Esophagus squamous epithelium (tissue), 5 donors: ENCODE measurements at regions not wholly inside any gene's neighbourhood (a gene's known extent, or its start where the extent isn't known, plus 50 kb on each side); places are given as distances from the start of the nearest gene placed in this dataset.

ENCODE experiments used
- DNase-seq: peaks from one replicate; lab custom pipeline; 2025; lab: John Stamatoyannopoulos, UW
- H3K27ac ChIP-seq, 4 donors: fragments of 200-600 bp; sonication (generic); one replicate each; pipeline ENCODE4 v1.5.1; 2016 to 2019; ENCODE audit warnings: mild to moderate bottlenecking in 1 of 4
- H3K27me3 ChIP-seq, 4 donors: fragments of 200-600 bp; sonication (generic); 1 replicate in 3 of 4; 2 replicates in 1 of 4; pipeline versions ENCODE4 v1.5.1 to v1.6.0; 2017 to 2021; ENCODE audit warnings: antibody characterized with exemption in 1 of 4
- H3K36me3 ChIP-seq, 3 donors: fragments of 200-600 bp; sonication (generic); one replicate each; pipeline ENCODE4 v1.5.1; 2016 to 2019
- H3K4me1 ChIP-seq, 3 donors: fragments of 200-600 bp; sonication (generic); one replicate each; pipeline ENCODE4 v1.5.1; 2017 to 2019
- H3K4me3 ChIP-seq, 4 donors: fragments of 200-600 bp; sonication (generic); 1 replicate in 3 of 4; 2 replicates in 1 of 4; pipeline ENCODE4 v1.5.1; 2016 to 2019; ENCODE audit warnings: mild to moderate bottlenecking in 2 of 4, moderate library complexity in 1 of 4
- H3K9me3 ChIP-seq, 3 donors: fragments of 200-600 bp; sonication (generic); one replicate each; pipeline ENCODE4 v1.5.1; 2016 to 2019
- CTCF ChIP-seq, 6 experiments: fragments of 450-650 bp in 4 of 6; fragments of 200-600 bp in 2 of 6; sonication (generic) in 2 of 6; IDR thresholded peaks; one replicate each; pipeline ENCODE4 v1.5.1; 2016 to 2019; ENCODE audit warnings: antibody characterized with exemption in 6 of 6, mild to moderate bottlenecking in 4 of 6, moderate library complexity in 4 of 6
- POLR2A ChIP-seq, 4 donors: fragments of 450-650 bp; IDR thresholded peaks; one replicate each; pipeline ENCODE4 v1.6.1; 2017; ENCODE audit warnings: antibody characterized with exemption in 4 of 4, mild to moderate bottlenecking in 4 of 4, moderate library complexity in 3 of 4
- WGBS, 2 donors: methylation state at CpG; one replicate each; pipeline ENCODE4 v1.1.5; 2018; 5-methylcytosine and 5-hydroxymethylcytosine counted together
- intact Hi-C: fragments of 100-400 bp; cut with DNase I; formaldehyde crosslinking; loops from one replicate; pipeline ENCODE4 v1.15.0; 2022
- donor health status: DM: yes; HTN: yes; CAD: no.

GRCh38 chr10:112080231-112080630, 103.3 kb downstream of the GPAM start:
- TF ChIP-seq POLR2A (IDR thresholded peaks at IDR 0.05) (no peak), CTCF (IDR thresholded peaks at IDR 0.05) (no peak)
- intact Hi-C loops, result no loop called here
- Histone ChIP-seq H3K9me3 (no peaks in the 10 kb centered on the region), H3K36me3 (no peaks in the 10 kb centered on the region), H3K27ac (no peak overlapping the region), H3K4me1 (peaks cover 0 to 6% (median 0%) of the 10 kb centered on the region in 3 donors), H3K4me3 (no peak overlapping the region), H3K27me3 (no peaks in the 10 kb centered on the region)
- DNase-seq, result no peak
- 64 to 84% methylated on average over 2 of the region's 2 CpGs for WGBS, 2 donors

- Histone ChIP-seq H3K27me3 (no peaks in the 10 kb centered on the region), H3K9me3 (no peaks in the 10 kb centered on the region), H3K4me3 (no peak overlapping the region), H3K36me3 (no peaks in the 10 kb centered on the region), H3K4me1 (peaks cover 0 to 6% (median 0%) of the 10 kb centered on the region in 3 donors), H3K27ac (no peak overlapping the region)
- 57 to 83% methylated on average over 4 to 5 of the region's 5 CpGs for WGBS, 2 donors
- no peak for DNase-seq
- no peak for TF ChIP-seq POLR2A (IDR thresholded peaks at IDR 0.05)
- TF ChIP-seq CTCF (IDR thresholded peaks at IDR 0.05), result no peak
- intact Hi-C loops, result no loop called here
Measured at GRCh38 chr10:112082120-112082519, 101.4 kb downstream of the GPAM start.

- TF ChIP-seq POLR2A (IDR thresholded peaks at IDR 0.05), result no peak
- TF ChIP-seq CTCF (IDR thresholded peaks at IDR 0.05), result no peak
- peaks cover 0 to 6% (median 0%) of the 10 kb centered on the region in 3 donors for H3K4me1 ChIP-seq
- H3K27me3 ChIP-seq, result no peaks in the 10 kb centered on the region
- intact Hi-C loops, result no loop called here
- H3K9me3 ChIP-seq, result no peaks in the 10 kb centered on the region
- H3K27ac ChIP-seq, result no peak overlapping the region
- H3K36me3 ChIP-seq, result no peaks in the 10 kb centered on the region
- no peak overlapping the region for H3K4me3 ChIP-seq
- WGBS, 2 donors, result 76 to 88% methylated on average over 4 of the region's 4 CpGs
- no peak for DNase-seq
Measured at GRCh38 chr10:112083472-112083871, 100.1 kb downstream of the GPAM start.

GRCh38 chr10:112087953-112088456, 95.6 kb downstream of the GPAM start:
- H3K27ac ChIP-seq, result no peak overlapping the region
- WGBS, 2 donors, result 60 to 72% methylated on average over 4 to 8 of the region's 10 CpGs
- intact Hi-C loops, result no loop called here
- no peaks in the 10 kb centered on the region for H3K36me3 ChIP-seq
- no peaks in the 10 kb centered on the region for H3K27me3 ChIP-seq
- no peak overlapping the region for H3K4me3 ChIP-seq
- H3K4me1 ChIP-seq, result no peaks in the 10 kb centered on the region
- no peak for DNase-seq
- H3K9me3 ChIP-seq, result no peaks in the 10 kb centered on the region
- TF ChIP-seq CTCF (IDR thresholded peaks at IDR 0.05) (no peak), POLR2A (IDR thresholded peaks at IDR 0.05) (no peak)

GRCh38 chr10:112091703-112092102, 91.9 kb downstream of the GPAM start:
- intact Hi-C loops, result no loop called here
- H3K27me3 ChIP-seq, result no peaks in the 10 kb centered on the region
- H3K4me1 ChIP-seq, result no peaks in the 10 kb centered on the region
- no peak for DNase-seq
- no peak for TF ChIP-seq POLR2A (IDR thresholded peaks at IDR 0.05)
- TF ChIP-seq CTCF (IDR thresholded peaks at IDR 0.05), result no peak
- H3K36me3 ChIP-seq, result no peaks in the 10 kb centered on the region
- no peaks in the 10 kb centered on the region for H3K9me3 ChIP-seq
- WGBS, 2 donors, result 64 to 100% methylated on average over 1 of the region's 1 CpG
- H3K27ac ChIP-seq, result no peak overlapping the region
- no peak overlapping the region for H3K4me3 ChIP-seq
